Hematopoietic multipotent progenitor cell treated with erythropoietin and hydrocortisone succinate and interleukin-3 and kit ligand, for 15 days (in vitro differentiated cells): ENCODE measurements at regions not wholly inside any gene's neighbourhood (a gene's known extent, or its start where the extent isn't known, plus 50 kb on each side); places are given as distances from the start of the nearest gene placed in this dataset.

ENCODE experiments used
- DNase-seq: peaks from one replicate; pipeline ENCODE4 v3.0.0-alpha.2; 2015; ENCODE audit warnings: low spot score

GRCh38 chr5:117691081-117691870, 1116.7 kb upstream of the SEMA6A start:
- no peak for DNase-seq

- DNase-seq, result no peak
Measured at GRCh38 chr5:117690612-117691011, 1116.0 kb upstream of the SEMA6A start.

- no peak for DNase-seq
Measured at GRCh38 chr5:117686926-117687325, 1112.3 kb upstream of the SEMA6A start.

- no peak for DNase-seq
Measured at GRCh38 chr5:117682416-117682815, 1107.8 kb upstream of the SEMA6A start.

GRCh38 chr5:117681431-117682254, 1107.0 kb upstream of the SEMA6A start:
- no peak for DNase-seq

- DNase-seq, result no peak
Measured at GRCh38 chr5:117680426-117680825, 1105.8 kb upstream of the SEMA6A start.

- DNase-seq, result no peak
Measured at GRCh38 chr5:117679046-117679445, 1104.4 kb upstream of the SEMA6A start.

GRCh38 chr5:117675646-117676045, 1101.0 kb upstream of the SEMA6A start:
- no peak for DNase-seq

- DNase-seq, result no peak
Measured at GRCh38 chr5:117671551-117671950, 1096.9 kb upstream of the SEMA6A start.

GRCh38 chr5:117667105-117667504, 1092.5 kb upstream of the SEMA6A start:
- no peak for DNase-seq

- DNase-seq, result no peak
Measured at GRCh38 chr5:117665121-117665520, 1090.5 kb upstream of the SEMA6A start.

- DNase-seq, result no peak
Measured at GRCh38 chr5:117662361-117662760, 1087.7 kb upstream of the SEMA6A start.

GRCh38 chr5:117657541-117657940, 1082.9 kb upstream of the SEMA6A start:
- DNase-seq, result no peak

GRCh38 chr5:117652958-117653280, 1078.3 kb upstream of the SEMA6A start:
- no peak for DNase-seq

- no peak for DNase-seq
Measured at GRCh38 chr5:117652036-117652957, 1077.7 kb upstream of the SEMA6A start.

GRCh38 chr5:117649821-117650220, 1075.2 kb upstream of the SEMA6A start:
- DNase-seq, result no peak

GRCh38 chr5:117645400-117645799, 1070.8 kb upstream of the SEMA6A start:
- no peak for DNase-seq

- DNase-seq, result no peak
Measured at GRCh38 chr5:117638581-117638980, 1064.0 kb upstream of the SEMA6A start.

- DNase-seq, result no peak
Measured at GRCh38 chr5:117633093-117633492, 1058.5 kb upstream of the SEMA6A start.

- DNase-seq, result no peak
Measured at GRCh38 chr5:117624201-117624600, 1049.6 kb upstream of the SEMA6A start.

- no peak for DNase-seq
Measured at GRCh38 chr5:117623042-117623805, 1048.6 kb upstream of the SEMA6A start.

- DNase-seq, result no peak
Measured at GRCh38 chr5:117621921-117622320, 1047.3 kb upstream of the SEMA6A start.
